DND-41 (cell line): ENCODE measurements at regions not wholly inside any gene's neighbourhood (a gene's known extent, or its start where the extent isn't known, plus 50 kb on each side); places are given as distances from the start of the nearest gene placed in this dataset.

Source experiments
- CTCF ChIP-seq: IDR thresholded peaks from 2 replicates; pipeline ENCODE4 v1.5.1; 2012; ENCODE audit warnings: borderline replicate concordance, low read length, moderate library complexity, mild to moderate bottlenecking; ENCODE audit not compliant: poor library complexity, severe bottlenecking; ENCODE audit errors: extremely low read depth
- EZH2 ChIP-seq: IDR thresholded peaks from 3 replicates; pipeline ENCODE4 v1.6.1; 2012; ENCODE audit warnings: borderline replicate concordance, low read depth, mild to moderate bottlenecking, moderate library complexity, low read length, inconsistent platforms; ENCODE audit not compliant: severe bottlenecking

DNA sequence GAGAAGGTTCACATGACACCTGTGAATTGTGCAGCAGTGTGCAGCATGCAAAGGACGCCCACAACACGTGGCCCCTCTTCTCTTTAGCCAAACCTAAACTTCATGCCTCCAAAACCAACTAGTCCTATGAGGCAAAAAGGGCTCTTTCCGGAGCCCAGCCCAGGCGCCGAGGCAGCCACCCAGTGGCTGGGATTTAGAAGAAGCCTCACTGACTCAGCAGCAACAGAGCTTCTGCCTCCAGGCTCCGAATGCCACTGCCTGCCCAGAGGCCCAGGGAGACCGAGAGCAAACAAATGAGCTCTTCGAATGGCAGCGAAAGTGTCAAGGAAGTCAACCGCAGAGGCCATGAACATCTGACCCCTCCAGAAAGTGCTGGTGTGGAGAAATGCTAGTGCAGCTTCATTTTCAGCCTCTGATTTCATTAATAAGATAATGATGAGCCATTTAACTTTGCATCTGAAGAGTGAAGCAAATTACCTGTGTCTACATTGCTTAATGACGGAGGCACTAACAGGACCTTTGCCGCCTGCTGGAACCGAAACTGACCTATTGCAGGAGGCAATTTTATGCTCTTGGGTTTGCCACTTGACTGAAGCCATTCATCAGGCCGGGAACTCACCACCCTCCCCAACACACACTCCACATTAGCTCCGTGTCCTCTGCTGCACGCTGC is 157.7 kb upstream of the RPL38 start:
- TF ChIP-seq EZH2, result no peak
- TF ChIP-seq CTCF, result no peak
